BE2C (cell line): ENCODE measurements at regions not wholly inside any gene's neighbourhood (a gene's known extent, or its start where the extent isn't known, plus 50 kb on each side); places are given as distances from the start of the nearest gene placed in this dataset.

Experiments used
- DNase-seq: peaks from one replicate; pipeline ENCODE4 v3.0.0-alpha.2; 2020
- H3K27me3 ChIP-seq: fragments of 250-450 bp; sonication (Bioruptor Pico); 2 replicates; pipeline ENCODE4 v1.5.1; 2020; ENCODE audit warnings: mild to moderate bottlenecking
- H3K36me3 ChIP-seq: fragments of 250-450 bp; sonication (Bioruptor Pico); 2 replicates; pipeline ENCODE4 v1.5.1; 2020; ENCODE audit warnings: mild to moderate bottlenecking
- H3K4me1 ChIP-seq: fragments of 250-450 bp; sonication (Bioruptor Pico); 2 replicates; pipeline ENCODE4 v1.5.1; 2020
- H3K4me3 ChIP-seq: 2 replicates; pipeline ENCODE4 v1.5.1; 2011; ENCODE audit warnings: low read depth, low read length
- H3K9me3 ChIP-seq: fragments of 250-450 bp; sonication (Bioruptor Pico); 2 replicates; pipeline ENCODE4 v1.5.1; 2020
- TF ChIP-seq, protein P1 (sequence below): IDR thresholded peaks from 2 replicates; pipeline ENCODE4 v1.5.1; 2012; ENCODE audit warnings: mild to moderate bottlenecking, low read depth, low read length

DNA sequence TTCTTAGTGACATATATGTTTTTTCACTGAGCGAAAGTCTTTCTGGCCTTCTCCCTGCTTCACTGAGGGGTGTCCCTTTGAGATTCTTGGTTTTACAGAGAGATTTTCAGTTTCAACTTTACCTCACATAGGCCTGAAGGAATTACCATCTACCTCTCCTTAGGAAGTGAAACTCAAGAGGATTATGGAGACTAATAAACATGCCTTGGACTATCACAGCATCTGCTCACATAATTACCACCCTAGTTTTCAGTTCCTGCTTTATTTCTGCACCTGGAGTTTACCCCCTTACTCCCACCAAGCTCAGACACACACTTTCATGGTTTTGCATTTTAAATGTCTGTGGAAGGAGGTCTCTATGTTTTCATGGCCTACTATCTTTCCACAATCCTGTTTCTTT lies 118.3 kb upstream of the SCAF11 start:
- Histone ChIP-seq H3K9me3 (no peaks in the 10 kb centered on the region), H3K4me1 (no peaks in the 10 kb centered on the region), H3K27me3 (no peaks in the 10 kb centered on the region; the same call in 1 of the 2 replicates), H3K4me3 (no peak overlapping the region), H3K36me3 (no peaks in the 10 kb centered on the region)
- TF ChIP-seq, protein P1, sequence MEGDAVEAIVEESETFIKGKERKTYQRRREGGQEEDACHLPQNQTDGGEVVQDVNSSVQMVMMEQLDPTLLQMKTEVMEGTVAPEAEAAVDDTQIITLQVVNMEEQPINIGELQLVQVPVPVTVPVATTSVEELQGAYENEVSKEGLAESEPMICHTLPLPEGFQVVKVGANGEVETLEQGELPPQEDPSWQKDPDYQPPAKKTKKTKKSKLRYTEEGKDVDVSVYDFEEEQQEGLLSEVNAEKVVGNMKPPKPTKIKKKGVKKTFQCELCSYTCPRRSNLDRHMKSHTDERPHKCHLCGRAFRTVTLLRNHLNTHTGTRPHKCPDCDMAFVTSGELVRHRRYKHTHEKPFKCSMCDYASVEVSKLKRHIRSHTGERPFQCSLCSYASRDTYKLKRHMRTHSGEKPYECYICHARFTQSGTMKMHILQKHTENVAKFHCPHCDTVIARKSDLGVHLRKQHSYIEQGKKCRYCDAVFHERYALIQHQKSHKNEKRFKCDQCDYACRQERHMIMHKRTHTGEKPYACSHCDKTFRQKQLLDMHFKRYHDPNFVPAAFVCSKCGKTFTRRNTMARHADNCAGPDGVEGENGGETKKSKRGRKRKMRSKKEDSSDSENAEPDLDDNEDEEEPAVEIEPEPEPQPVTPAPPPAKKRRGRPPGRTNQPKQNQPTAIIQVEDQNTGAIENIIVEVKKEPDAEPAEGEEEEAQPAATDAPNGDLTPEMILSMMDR = no peak
- no peak for DNase-seq

DNA sequence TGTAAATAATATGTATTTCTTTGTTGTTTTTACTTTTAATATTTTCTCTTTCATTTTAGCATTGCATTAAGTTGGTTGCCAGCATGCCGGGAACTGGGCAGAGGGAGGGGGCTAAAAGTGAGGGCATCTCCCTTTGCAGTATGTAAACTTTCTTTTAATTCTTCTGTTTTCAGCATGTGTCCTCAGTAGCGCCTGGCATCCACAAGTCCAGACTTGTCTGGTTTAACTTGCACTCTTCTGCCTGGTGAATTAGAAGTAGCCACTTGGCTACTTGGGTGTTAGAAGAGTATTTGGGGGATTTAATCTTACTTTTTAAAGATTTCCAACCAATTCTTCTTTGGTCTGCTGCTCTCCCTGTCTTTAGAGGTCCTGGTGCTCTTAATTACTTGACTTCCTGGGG lies 117.2 kb upstream of the SCAF11 start:
- TF ChIP-seq, protein P1 = no peak
- Histone ChIP-seq H3K36me3 (no peaks in the 10 kb centered on the region), H3K4me1 (no peaks in the 10 kb centered on the region), H3K4me3 (no peak overlapping the region), H3K27me3 (no peaks in the 10 kb centered on the region; the same call in none of the 2 replicates), H3K9me3 (no peaks in the 10 kb centered on the region)
- DNase-seq = no peak

DNA sequence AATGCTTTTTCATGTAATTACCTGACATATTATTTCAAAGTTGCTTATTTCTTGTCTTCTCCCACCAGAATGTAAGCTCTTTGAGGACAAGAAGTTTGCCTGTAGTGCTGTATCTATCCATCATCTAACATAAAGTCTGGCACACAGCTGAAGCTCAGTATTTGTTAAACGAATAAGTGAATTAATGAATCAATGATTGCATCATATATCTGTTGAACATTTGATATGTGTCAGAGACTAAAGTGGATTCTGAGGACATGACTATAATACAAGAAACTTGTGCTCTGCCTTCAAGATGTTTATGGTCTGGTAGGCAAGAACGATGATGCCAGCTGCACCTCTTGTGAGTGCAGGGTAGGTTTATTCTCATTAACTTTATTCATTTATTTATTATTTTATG lies 115.4 kb upstream of the SCAF11 start:
- H3K27me3 ChIP-seq = no peaks in the 10 kb centered on the region; the same call in none of the 2 replicates
- no peak overlapping the region for H3K4me3 ChIP-seq
- no peaks in the 10 kb centered on the region for H3K36me3 ChIP-seq
- TF ChIP-seq, protein P1 = no peak
- H3K4me1 ChIP-seq = no peaks in the 10 kb centered on the region
- DNase-seq = no peak
- H3K9me3 ChIP-seq = no peaks in the 10 kb centered on the region

- Histone ChIP-seq H3K27me3 (peaks cover 1% of the 10 kb centered on the region), H3K9me3 (no peaks in the 10 kb centered on the region), H3K36me3 (no peaks in the 10 kb centered on the region), H3K4me3 (no peak overlapping the region), H3K4me1 (no peaks in the 10 kb centered on the region)
- no peak for DNase-seq
- TF ChIP-seq, protein P1 = no peak
Measured at GRCh38 chr12:46103559-46104383, 113.4 kb upstream of the SCAF11 start.

GRCh38 chr12:46101485-46101869 lies 111.1 kb upstream of the SCAF11 start:
- no peaks in the 10 kb centered on the region for H3K36me3 ChIP-seq
- TF ChIP-seq, protein P1 = no peak

More at GRCh38 chr12:46101485-46101869, 111.1 kb upstream of the SCAF11 start:
- H3K9me3 ChIP-seq = no peaks in the 10 kb centered on the region
- H3K27me3 ChIP-seq = peaks cover 2% of the 10 kb centered on the region
- DNase-seq = no peak
- no peaks in the 10 kb centered on the region for H3K4me1 ChIP-seq
- H3K4me3 ChIP-seq = no peak overlapping the region
